RWPE2 (cell line): ENCODE measurements at regions not wholly inside any gene's neighbourhood (a gene's known extent, or its start where the extent isn't known, plus 50 kb on each side); places are given as distances from the start of the nearest gene placed in this dataset.
A peak's percentile ranks its signal among the peaks of the same experiment; 100 is the strongest.

Source experiments
- ATAC-seq: fragments of 200-7000 bp; cut with Tn5 transposase; 3 replicates; pipeline ENCODE4 v1.9.1; 2021; ENCODE audit warnings: low read depth
- DNase-seq: peaks from one replicate; pipeline ENCODE4 v3.0.0-alpha.2; 2020; ENCODE audit warnings: low spot score
- H3K27ac ChIP-seq: fragments of 450-650 bp; 2 replicates; pipeline ENCODE4 v1.5.1; 2017; ENCODE audit warnings: mild to moderate bottlenecking; ENCODE audit not compliant: poor library complexity, severe bottlenecking
- H3K27me3 ChIP-seq: fragments of 250-450 bp; sonication (Bioruptor Pico); 2 replicates; pipeline ENCODE4 v1.5.1; 2021; ENCODE audit warnings: mild to moderate bottlenecking, moderate library complexity; ENCODE audit not compliant: insufficient read depth, poor library complexity, severe bottlenecking
- H3K36me3 ChIP-seq: fragments of 250-450 bp; sonication (Bioruptor Pico); 2 replicates; pipeline ENCODE4 v1.5.1; 2020; ENCODE audit warnings: low read depth, mild to moderate bottlenecking, moderate library complexity
- H3K4me1 ChIP-seq: fragments of 250-450 bp; sonication (Bioruptor Pico); 2 replicates; pipeline ENCODE4 v1.5.1; 2021; ENCODE audit warnings: mild to moderate bottlenecking, moderate library complexity; ENCODE audit not compliant: insufficient read depth, poor library complexity, severe bottlenecking
- H3K4me3 ChIP-seq: fragments of 250-450 bp; sonication (Bioruptor Pico); 2 replicates; pipeline ENCODE4 v1.5.1; 2021; ENCODE audit warnings: mild to moderate bottlenecking, moderate library complexity; ENCODE audit not compliant: severe bottlenecking
- H3K9me3 ChIP-seq: fragments of 250-450 bp; sonication (Bioruptor Pico); 2 replicates; pipeline ENCODE4 v1.5.1; 2021; ENCODE audit warnings: mild to moderate bottlenecking, moderate library complexity; ENCODE audit not compliant: severe bottlenecking
- CTCF ChIP-seq: fragments of 450-650 bp; IDR thresholded peaks from one replicate; pipeline ENCODE4 v1.5.1; 2017; ENCODE audit warnings: mild to moderate bottlenecking, moderate library complexity; ENCODE audit not compliant: poor library complexity, severe bottlenecking

GRCh38 chr9:78918976-78919375, 622.1 kb downstream of the PSAT1 start:
- no peak for TF ChIP-seq CTCF
- H3K27ac ChIP-seq, result peak overlapping the region; percentile 73
- H3K9me3 ChIP-seq, result no peaks in the 10 kb centered on the region

GRCh38 chr9:78919701-78920100, 622.8 kb downstream of the PSAT1 start:
- no peaks in the 10 kb centered on the region for H3K36me3 ChIP-seq
- H3K4me1 ChIP-seq, result peaks cover 18% of the 10 kb centered on the region
- peak overlapping the region; percentile 73 for H3K27ac ChIP-seq
- ATAC-seq (peak; percentile 97), DNase-seq (no peak)
- no peaks in the 10 kb centered on the region for H3K9me3 ChIP-seq
- no peak overlapping the region for H3K4me3 ChIP-seq
- H3K27me3 ChIP-seq, result no peaks in the 10 kb centered on the region
- no peak for TF ChIP-seq CTCF

More at GRCh38 chr9:78918976-78919375, 622.1 kb downstream of the PSAT1 start:
- Histone ChIP-seq H3K27me3 (no peaks in the 10 kb centered on the region), H3K36me3 (no peaks in the 10 kb centered on the region), H3K4me1 (peaks cover 14% of the 10 kb centered on the region), H3K4me3 (no peak overlapping the region)
- ATAC-seq (no peak), DNase-seq (no peak)

- Histone ChIP-seq H3K9me3 (no peaks in the 10 kb centered on the region), H3K36me3 (no peaks in the 10 kb centered on the region), H3K27ac (no peak overlapping the region), H3K4me3 (no peak overlapping the region), H3K27me3 (no peaks in the 10 kb centered on the region), H3K4me1 (peaks cover 18% of the 10 kb centered on the region)
- DNase-seq, result no peak
- no peak for ATAC-seq
- TF ChIP-seq CTCF, result no peak
Measured at GRCh38 chr9:78921341-78921740, 624.4 kb downstream of the PSAT1 start.

- Histone ChIP-seq H3K27ac (peak overlapping the region; percentile 14), H3K4me3 (no peak overlapping the region), H3K27me3 (no peaks in the 10 kb centered on the region), H3K4me1 (peaks cover 18% of the 10 kb centered on the region), H3K36me3 (no peaks in the 10 kb centered on the region), H3K9me3 (no peaks in the 10 kb centered on the region)
- no peak for TF ChIP-seq CTCF
- no peak for DNase-seq
- no peak for ATAC-seq
Measured at GRCh38 chr9:78923966-78924659, 627.2 kb downstream of the PSAT1 start.
